Mesendoderm (in vitro differentiated cells): ENCODE measurements at regions not wholly inside any gene's neighbourhood (a gene's known extent, or its start where the extent isn't known, plus 50 kb on each side); places are given as distances from the start of the nearest gene placed in this dataset.
"Not testable (repeated sequence)": the region's sequence is repeated elsewhere in the genome, so short reads cannot be mapped to it uniquely, and the experiment has no call there.

ENCODE experiments used
- DNase-seq: peaks from one replicate; pipeline ENCODE4 v3.0.0; 2013
- H2AK5ac ChIP-seq: 2 replicates; pipeline ENCODE4 v1.6.1; 2013; ENCODE audit warnings: low read length, inconsistent platforms
- H2BK120ac ChIP-seq: 2 replicates; pipeline ENCODE4 v1.6.1; 2013; ENCODE audit warnings: low read depth, mild to moderate bottlenecking, low read length, moderate library complexity, mixed read lengths
- H2BK15ac ChIP-seq: replicated peaks from 2 replicates; pipeline ENCODE4 v1.6.1; 2013; ENCODE audit warnings: low read depth, mild to moderate bottlenecking, moderate library complexity
- H2BK5ac ChIP-seq: 2 replicates; pipeline ENCODE4 v1.6.1; 2013; ENCODE audit warnings: low read length, inconsistent platforms
- H3K18ac ChIP-seq: 2 replicates; pipeline ENCODE4 v1.6.1; 2013; ENCODE audit warnings: mild to moderate bottlenecking, low read length, mixed read lengths
- H3K23ac ChIP-seq: one replicate; pipeline ENCODE4 v1.6.1; 2013; ENCODE audit warnings: low read length
- H3K27ac ChIP-seq: 2 replicates; pipeline ENCODE4 v1.5.1; 2013; ENCODE audit warnings: low read depth, mild to moderate bottlenecking, inconsistent platforms, low read length, moderate library complexity
- H3K27me3 ChIP-seq: 2 replicates; pipeline ENCODE4 v1.6.1; 2013; ENCODE audit warnings: low read length, control low read depth, mild to moderate bottlenecking, inconsistent platforms; ENCODE audit not compliant: insufficient read depth, poor library complexity
- H3K36me3 ChIP-seq: 2 replicates; pipeline ENCODE4 v1.6.1; 2013; ENCODE audit warnings: low read length, inconsistent platforms; ENCODE audit not compliant: control insufficient read depth, insufficient read depth
- H3K4ac ChIP-seq: one replicate; pipeline ENCODE4 v1.6.1; 2013; ENCODE audit warnings: low read depth, mild to moderate bottlenecking, low read length, moderate library complexity
- H3K4me1 ChIP-seq: 2 replicates; pipeline ENCODE4 v1.6.1; 2013; ENCODE audit warnings: low read depth, low read length, inconsistent platforms; ENCODE audit not compliant: control insufficient read depth
- H3K4me2 ChIP-seq: 2 replicates; pipeline ENCODE4 v1.6.1; 2013; ENCODE audit warnings: low read length
- H3K4me3 ChIP-seq: 2 replicates; pipeline ENCODE4 v1.5.1; 2013; ENCODE audit warnings: mild to moderate bottlenecking, low read length
- H3K56ac ChIP-seq: one replicate; pipeline ENCODE4 v1.6.1; 2013; ENCODE audit warnings: low read length
- H3K79me1 ChIP-seq: 2 replicates; pipeline ENCODE4 v1.6.1; 2013; ENCODE audit warnings: low read length, inconsistent platforms
- H3K79me2 ChIP-seq: 2 replicates; pipeline ENCODE4 v1.6.1; 2013; ENCODE audit warnings: mild to moderate bottlenecking, low read length; ENCODE audit not compliant: control insufficient read depth, insufficient read depth
- H3K9ac ChIP-seq: 2 replicates; pipeline ENCODE4 v1.6.1; 2013; ENCODE audit warnings: low read length, inconsistent platforms
- H4K5ac ChIP-seq: one replicate; pipeline ENCODE4 v1.6.1; 2013; ENCODE audit warnings: low read length
- H4K8ac ChIP-seq: one replicate; pipeline ENCODE4 v1.6.1; 2013; ENCODE audit warnings: low read depth, mild to moderate bottlenecking, control low read depth, low read length, moderate library complexity
- WGBS: extraction: QIAGEN DNeasy Blood & Tissue Kit; methylation state at CpG from one replicate; pipeline ENCODE4 v1.1.7; 2013; ENCODE audit warnings: low lambda C conversion rate, missing lambda C conversion rate; ENCODE audit not compliant: insufficient coverage; ENCODE audit errors: extremely low coverage; 5-methylcytosine and 5-hydroxymethylcytosine counted together

- not testable (repeated sequence) for H2AK5ac ChIP-seq, H3K4me1 ChIP-seq, H3K79me2 ChIP-seq, H3K9ac ChIP-seq, H3K4me3 ChIP-seq, H4K5ac ChIP-seq, H3K56ac ChIP-seq, H3K18ac ChIP-seq, H2BK15ac ChIP-seq, H3K4ac ChIP-seq, H3K27me3 ChIP-seq, H2BK5ac ChIP-seq, H3K36me3 ChIP-seq, H4K8ac ChIP-seq, H3K79me1 ChIP-seq, H3K27ac ChIP-seq, H3K4me2 ChIP-seq, H2BK120ac ChIP-seq, H3K23ac ChIP-seq
- no CpG with 5 or more reads among the region's 6 CpGs for WGBS
- DNase-seq, result peak; percentile 9
These were observed 967.2 kb upstream of the FOXG1 start for GRCh38 chr14:27799066-27800028.

- H2BK15ac ChIP-seq, H3K4me2 ChIP-seq, H3K4ac ChIP-seq, H2AK5ac ChIP-seq, H3K18ac ChIP-seq, H2BK120ac ChIP-seq, H3K9ac ChIP-seq, H3K79me1 ChIP-seq, H4K5ac ChIP-seq, H3K4me3 ChIP-seq, H3K4me1 ChIP-seq, H2BK5ac ChIP-seq, H3K23ac ChIP-seq, H3K27ac ChIP-seq, H3K36me3 ChIP-seq, H3K79me2 ChIP-seq, H4K8ac ChIP-seq, H3K27me3 ChIP-seq, H3K56ac ChIP-seq: not testable (repeated sequence)
- peak; percentile 27 for DNase-seq
- no CpG with 5 or more reads among the region's 4 CpGs for WGBS
These were observed 948.7 kb upstream of the FOXG1 start for GRCh38 chr14:27817746-27818430.

- H2BK15ac ChIP-seq, DNase-seq, H3K9ac ChIP-seq, H3K18ac ChIP-seq, H3K27me3 ChIP-seq, H3K27ac ChIP-seq, H3K79me2 ChIP-seq, H3K4ac ChIP-seq, H2BK5ac ChIP-seq, H3K4me2 ChIP-seq, H3K4me3 ChIP-seq, H3K56ac ChIP-seq, H3K23ac ChIP-seq, H2BK120ac ChIP-seq, H2AK5ac ChIP-seq, H3K79me1 ChIP-seq, H4K8ac ChIP-seq, H4K5ac ChIP-seq, H3K36me3 ChIP-seq, H3K4me1 ChIP-seq: not testable (repeated sequence)
- no CpG with 5 or more reads among the region's 4 CpGs for WGBS
These were observed 940.4 kb upstream of the FOXG1 start for GRCh38 chr14:27826149-27826548.

GRCh38 chr14:27831978-27832377 lies 934.6 kb upstream of the FOXG1 start:
- not testable (repeated sequence) for H3K56ac ChIP-seq, H3K9ac ChIP-seq, H3K4me3 ChIP-seq, H3K79me1 ChIP-seq, H3K27ac ChIP-seq, H3K4me1 ChIP-seq, H3K27me3 ChIP-seq, H3K4ac ChIP-seq, H4K8ac ChIP-seq, H2BK120ac ChIP-seq, H3K36me3 ChIP-seq, H2BK5ac ChIP-seq, H3K79me2 ChIP-seq, H2BK15ac ChIP-seq, H3K4me2 ChIP-seq, H3K18ac ChIP-seq, H3K23ac ChIP-seq, H2AK5ac ChIP-seq, H4K5ac ChIP-seq, DNase-seq
- no CpG with 5 or more reads among the region's 3 CpGs for whole genome bisulfite sequencing

DNA sequence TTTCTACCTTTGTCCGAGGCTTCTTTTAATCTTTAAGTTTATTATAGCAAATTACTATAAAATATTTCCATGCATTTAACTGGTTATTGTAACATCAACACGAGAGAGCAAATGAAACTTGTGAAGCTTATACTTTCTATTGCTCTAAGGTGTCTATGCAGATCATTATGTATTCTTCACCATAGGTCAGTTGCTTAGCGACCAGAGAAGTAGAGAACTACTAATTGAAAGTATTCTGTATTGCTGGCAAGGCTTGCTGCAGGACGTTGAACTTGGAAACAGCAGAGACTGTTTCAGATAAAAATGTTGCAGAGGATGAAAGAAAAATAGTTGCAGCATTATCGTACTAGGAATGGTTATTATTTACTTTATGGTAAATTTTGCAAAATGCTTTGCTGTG lies 933.6 kb upstream of the FOXG1 start:
- not testable (repeated sequence) for H3K18ac ChIP-seq, DNase-seq, H3K79me1 ChIP-seq, H3K4ac ChIP-seq, H3K4me3 ChIP-seq, H2BK120ac ChIP-seq, H3K4me2 ChIP-seq, H2BK5ac ChIP-seq, H2AK5ac ChIP-seq, H3K79me2 ChIP-seq, H3K4me1 ChIP-seq, H3K56ac ChIP-seq, H3K36me3 ChIP-seq, H4K5ac ChIP-seq, H3K27ac ChIP-seq, H4K8ac ChIP-seq, H3K27me3 ChIP-seq, H3K9ac ChIP-seq, H2BK15ac ChIP-seq, H3K23ac ChIP-seq
- whole genome bisulfite sequencing, result 100% methylated on average over 1 of the region's 5 CpGs
